ENCODE measurements at regions not wholly inside any gene's neighbourhood (a gene's known extent, or its start where the extent isn't known, plus 50 kb on each side); places are given as distances from the start of the nearest gene placed in this dataset.
"Not testable (repeated sequence)": the region's sequence is repeated elsewhere in the genome, so short reads cannot be mapped to it uniquely, and the experiment has no call there.

DNA sequence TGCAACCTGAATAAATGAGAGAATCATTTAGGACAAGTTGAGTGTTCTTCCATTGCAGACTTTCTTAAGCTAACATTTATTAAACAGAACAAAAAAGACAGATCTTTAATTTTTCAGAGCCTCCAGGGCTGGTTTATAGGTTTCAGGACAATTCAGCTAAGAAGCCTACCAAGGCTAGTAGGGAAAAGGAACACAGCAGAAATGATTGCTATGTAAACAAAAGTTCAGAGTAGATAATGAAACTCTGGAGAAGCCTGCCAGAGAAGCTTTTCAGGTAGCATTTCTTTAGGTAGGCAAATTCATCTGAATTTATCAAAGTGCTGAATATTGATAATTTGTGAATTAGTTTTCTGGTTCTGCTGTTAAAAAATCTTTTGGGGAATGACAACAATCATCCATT is 264.2 kb downstream of the DEPDC1B start:
- TF ChIP-seq CTCF (IDR thresholded peaks at IDR 0.05) (no peak), POLR2A (IDR thresholded peaks at IDR 0.05) (no peak)

DNA sequence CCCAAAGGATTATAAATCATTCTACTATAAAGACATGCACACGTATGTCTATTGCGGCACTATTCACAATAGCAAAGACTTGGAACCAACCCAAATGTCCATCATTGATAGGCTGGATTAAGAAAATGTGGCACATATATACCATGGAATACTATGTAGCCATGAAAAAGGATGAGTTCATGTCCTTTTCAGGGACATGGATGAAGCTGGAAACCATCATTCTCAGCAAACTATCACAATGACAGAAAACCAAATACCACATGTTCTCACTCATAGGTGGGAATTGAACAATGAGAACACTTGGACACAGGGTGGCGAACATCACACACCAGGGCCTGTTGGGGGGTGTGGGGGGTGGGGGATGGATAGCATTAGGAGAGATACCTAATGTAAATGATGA is 273.8 kb downstream of the DEPDC1B start:
- ATAC-seq; H3K36me3 ChIP-seq (replicated peaks in 1 of 2; ENCODE audit: insufficient read depth in 1 of 2, low read depth in 2 of 2); H3K4me1 ChIP-seq; DNase-seq; H3K9me3 ChIP-seq; H3K27ac ChIP-seq; H3K27me3 ChIP-seq; intact Hi-C loops (cut with DNase I); H3K4me3 ChIP-seq: not testable (repeated sequence)
- WGBS, 2 donors, result 87 to 95% methylated on average over 3 of the region's 3 CpGs

More for the DNA sequence above, 264.2 kb downstream of the DEPDC1B start:
- ATAC-seq (no peak), DNase-seq (no peak)
- Histone ChIP-seq H3K27ac (no peak overlapping the region), H3K36me3 (replicated peaks in 1 of 2; ENCODE audit: insufficient read depth in 1 of 2, low read depth in 2 of 2) (no peaks in the 10 kb centered on the region), H3K9me3 (no peaks in the 10 kb centered on the region), H3K4me1 (no peaks in the 10 kb centered on the region), H3K27me3 (no peaks in the 10 kb centered on the region), H3K4me3 (no peak overlapping the region)
- intact Hi-C loops (cut with DNase I), result no loop called here

GRCh38 chr5:60420773-60421172 is 279.2 kb downstream of the DEPDC1B start:
- H3K27ac ChIP-seq; H3K4me3 ChIP-seq; ATAC-seq; H3K4me1 ChIP-seq; H3K27me3 ChIP-seq; DNase-seq; H3K9me3 ChIP-seq; intact Hi-C loops (cut with DNase I); H3K36me3 ChIP-seq (replicated peaks in 1 of 2; ENCODE audit: insufficient read depth in 1 of 2, low read depth in 2 of 2): not testable (repeated sequence)
- 77 to 92% methylated on average over 3 of the region's 3 CpGs for WGBS, 2 donors

DNA sequence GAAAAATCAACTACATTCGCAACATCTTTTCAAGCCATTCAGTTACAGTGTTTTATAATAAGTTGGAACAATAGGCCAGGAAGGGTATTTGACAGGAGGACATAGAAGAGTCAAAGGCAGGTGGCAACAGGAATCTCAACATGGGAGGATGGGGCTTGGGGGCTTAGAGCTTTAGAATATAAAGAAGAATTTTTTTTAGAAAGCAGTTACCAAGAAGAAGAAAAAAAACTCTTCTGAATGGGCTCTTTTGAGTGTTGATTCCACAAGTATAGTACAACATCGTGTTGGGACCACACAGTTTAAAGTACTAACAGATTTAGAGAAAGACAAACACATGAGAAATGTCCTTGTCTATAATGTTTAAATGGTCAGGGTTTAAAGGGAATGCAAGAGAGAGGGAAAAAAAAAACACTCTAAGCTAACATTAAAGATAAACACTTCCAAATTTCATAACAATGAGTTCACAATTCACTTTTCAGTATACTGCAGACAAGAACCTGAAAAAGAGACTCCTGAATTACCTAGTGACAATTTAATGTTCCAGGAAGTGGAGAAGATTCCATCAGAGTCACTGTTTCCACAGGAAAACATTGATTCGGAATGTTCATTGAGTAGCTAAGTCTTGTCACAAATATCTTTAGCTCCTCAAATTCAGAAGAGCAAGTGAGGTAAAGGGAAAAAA is 282.3 kb downstream of the DEPDC1B start:
- TF ChIP-seq CTCF (IDR thresholded peaks at IDR 0.05) (no peak), POLR2A (IDR thresholded peaks at IDR 0.05) (no peak)
- Histone ChIP-seq H3K4me1 (no peaks in the 10 kb centered on the region), H3K36me3 (replicated peaks in 1 of 2; ENCODE audit: insufficient read depth in 1 of 2, low read depth in 2 of 2) (no peaks in the 10 kb centered on the region), H3K27me3 (no peaks in the 10 kb centered on the region), H3K9me3 (no peaks in the 10 kb centered on the region), H3K4me3 (no peak overlapping the region), H3K27ac (no peak overlapping the region)
- 56 to 60% methylated on average over 3 of the region's 3 CpGs for WGBS, 2 donors
- DNase-seq (no peak), ATAC-seq (no peak)
- intact Hi-C loops (cut with DNase I), result no loop called here

DNA sequence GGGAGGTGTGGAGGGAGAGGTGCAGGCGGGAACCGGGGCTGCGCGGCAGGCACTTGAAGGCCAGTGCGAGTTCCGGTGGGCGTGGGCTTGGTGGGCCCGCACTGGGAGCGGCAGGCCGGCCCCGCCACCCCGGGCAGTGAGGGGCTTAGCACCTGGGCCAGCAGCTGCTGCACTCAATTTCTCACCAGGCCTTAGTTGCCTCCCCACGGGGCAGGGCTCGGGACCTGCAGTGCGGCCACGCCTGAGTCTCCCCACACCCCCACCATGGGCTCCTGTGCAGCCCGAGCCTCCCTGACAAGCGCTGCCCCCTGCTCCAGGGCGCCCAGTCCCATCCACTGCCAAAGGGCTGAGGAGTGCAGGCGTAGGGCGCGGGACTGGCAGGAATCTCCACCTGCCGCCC is 284.5 kb downstream of the DEPDC1B start:
- no peak overlapping the region for H3K27ac ChIP-seq
- no peaks in the 10 kb centered on the region for H3K9me3 ChIP-seq
- TF ChIP-seq POLR2A (IDR thresholded peaks at IDR 0.05) (no peak), CTCF (IDR thresholded peaks at IDR 0.05) (no peak)
- no peak overlapping the region for H3K4me3 ChIP-seq
- H3K36me3 ChIP-seq (replicated peaks in 1 of 2; ENCODE audit: insufficient read depth in 1 of 2, low read depth in 2 of 2), result no peaks in the 10 kb centered on the region
- ATAC-seq (no peak), DNase-seq (no peak)
- H3K4me1 ChIP-seq, result no peaks in the 10 kb centered on the region
- H3K27me3 ChIP-seq, result no peaks in the 10 kb centered on the region
- intact Hi-C loops (cut with DNase I), result no loop called here
- 92 to 100% methylated on average over 5 to 23 of the region's 23 CpGs for WGBS, 2 donors

GRCh38 chr5:60410427-60410826 is 289.5 kb downstream of the DEPDC1B start:
- intact Hi-C loops (cut with DNase I), result no loop called here
- no peak overlapping the region for H3K27ac ChIP-seq
- no peaks in the 10 kb centered on the region for H3K36me3 ChIP-seq (replicated peaks in 1 of 2; ENCODE audit: insufficient read depth in 1 of 2, low read depth in 2 of 2)
- 71 to 74% methylated on average over 1 of the region's 1 CpG for WGBS, 2 donors
- no peaks in the 10 kb centered on the region for H3K27me3 ChIP-seq
- DNase-seq (no peak), ATAC-seq (no peak)
- no peaks in the 10 kb centered on the region for H3K9me3 ChIP-seq
- TF ChIP-seq POLR2A (IDR thresholded peaks at IDR 0.05) (no peak), CTCF (IDR thresholded peaks at IDR 0.05) (no peak)
- no peak overlapping the region for H3K4me3 ChIP-seq
- no peaks in the 10 kb centered on the region for H3K4me1 ChIP-seq
